ENCODE measurements at regions not wholly inside any gene's neighbourhood (a gene's known extent, or its start where the extent isn't known, plus 50 kb on each side); places are given as distances from the start of the nearest gene placed in this dataset.

DNA sequence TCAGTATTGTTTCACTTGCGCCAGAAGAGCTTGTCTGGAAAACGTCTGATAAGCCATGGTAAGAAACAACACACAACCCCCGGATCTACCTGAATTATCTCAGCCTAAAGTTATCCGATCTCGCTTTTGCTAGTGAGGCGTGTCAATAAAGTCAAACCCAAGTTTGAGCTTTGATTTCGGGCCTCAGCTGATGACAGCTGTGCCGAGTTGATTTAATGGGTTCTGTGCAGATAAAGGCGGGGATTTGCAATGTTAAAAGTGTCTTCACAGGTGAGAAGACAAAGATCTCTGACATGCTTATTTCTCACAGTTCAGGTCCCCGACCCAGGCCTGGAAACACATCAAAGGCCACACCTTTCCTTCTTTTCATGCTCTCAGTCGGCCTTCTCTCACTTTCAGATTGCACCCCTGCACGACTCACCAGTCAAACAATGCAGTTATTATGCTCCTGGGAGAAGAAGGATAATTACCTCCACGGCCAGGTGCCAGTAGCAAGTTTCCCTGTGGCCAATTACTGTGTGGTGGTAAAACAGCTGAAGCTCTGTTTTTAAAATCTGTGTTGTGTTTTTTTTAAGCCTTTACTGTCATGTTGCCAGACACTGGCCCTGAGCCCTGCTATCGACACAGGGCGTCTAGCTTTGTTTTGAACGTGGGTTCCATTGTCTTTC is 245.3 kb upstream of the RUNX1 start:
- no peak for ATAC-seq
- POLR2A ChIA-PET = no interaction called here
- H3K9me3 Mint-ChIP-seq = no peaks in the 10 kb centered on the region

DNA sequence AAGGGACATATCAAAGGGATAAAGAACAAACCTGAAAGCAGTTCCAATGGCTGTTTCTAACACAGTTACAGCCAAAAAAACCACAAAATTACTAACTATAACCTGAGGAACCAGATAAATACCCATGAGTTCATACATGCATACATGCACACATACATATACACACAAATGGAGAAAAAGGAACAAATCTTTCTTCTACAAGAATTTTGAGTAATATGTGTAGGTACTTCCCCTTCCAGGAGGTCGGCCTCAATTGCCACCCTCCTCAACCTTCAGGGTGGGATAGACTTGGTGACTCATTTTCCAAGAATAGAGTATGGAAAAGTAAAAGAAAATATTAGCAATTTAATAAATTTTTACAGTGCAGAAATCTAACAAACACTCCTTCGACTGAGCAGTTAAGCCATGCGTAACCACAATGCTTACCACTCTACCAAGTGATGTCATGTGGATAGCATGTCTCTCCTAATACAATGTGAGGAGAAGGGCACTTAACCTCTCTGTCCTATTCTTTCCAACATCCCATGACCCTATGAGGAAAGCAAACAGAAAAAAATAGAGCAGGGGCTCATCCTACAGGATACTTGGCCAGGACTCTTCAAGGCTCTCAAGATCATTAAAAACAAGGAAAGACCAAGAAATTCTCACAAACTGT is 243.0 kb upstream of the RUNX1 start:
- peaks cover 0 to 12% (median 7%) of the 10 kb centered on the region in 3 donors for H3K36me3 Mint-ChIP-seq
- POLR2A ChIA-PET = no interaction called here

More for the DNA sequence above, 245.3 kb upstream of the RUNX1 start:
- Mint-ChIP-seq H3K27me3 (no peaks in the 10 kb centered on the region), H3K36me3 (no peaks in the 10 kb centered on the region), H3K27ac (no peak overlapping the region), H3K4me3 (no peak overlapping the region), H3K4me1 (peaks cover 6 to 14% (median 10%) of the 10 kb centered on the region in 4 donors)
- no peak for DNase-seq

DNA sequence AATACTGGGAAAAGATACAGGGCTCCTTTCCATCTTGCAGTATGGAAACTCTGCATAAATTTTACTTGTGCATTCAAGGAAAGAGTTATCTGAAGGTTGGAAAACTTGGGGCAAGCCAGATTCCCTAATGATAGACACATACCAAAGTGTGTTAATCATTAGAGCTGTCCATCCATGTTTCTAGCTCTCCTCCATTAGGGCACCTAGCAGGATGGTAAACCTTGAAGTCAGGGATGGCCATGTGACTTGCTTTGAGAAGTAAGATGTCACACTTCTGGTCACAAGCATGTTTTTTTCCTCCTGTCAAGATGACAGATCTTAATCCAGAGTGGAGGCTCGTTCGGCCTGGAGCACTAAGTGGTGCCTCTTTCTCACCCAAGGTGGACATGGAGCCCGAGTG is 241.9 kb upstream of the RUNX1 start:
- no peak for DNase-seq
- POLR2A ChIA-PET = no interaction called here
- no peak for ATAC-seq
- H3K4me3 Mint-ChIP-seq = no peak overlapping the region
- peaks cover 0 to 13% (median 7%) of the 10 kb centered on the region in 3 donors for H3K36me3 Mint-ChIP-seq
- H3K4me1 Mint-ChIP-seq = peaks cover 3 to 13% (median 8%) of the 10 kb centered on the region in 4 donors
- H3K27ac Mint-ChIP-seq = no peak overlapping the region
- peaks cover 0 to 22% (median 17%) of the 10 kb centered on the region in 9 donors for H3K9me3 Mint-ChIP-seq
- H3K27me3 Mint-ChIP-seq = peaks cover 0 to 4% (median 0%) of the 10 kb centered on the region in 5 donors

More for the DNA sequence above, 243.0 kb upstream of the RUNX1 start:
- Mint-ChIP-seq H3K9me3 (peaks cover 0 to 18% (median 12%) of the 10 kb centered on the region in 9 donors), H3K4me1 (peaks cover 3 to 14% (median 10%) of the 10 kb centered on the region in 4 donors), H3K27me3 (peaks cover 0 to 4% (median 0%) of the 10 kb centered on the region in 5 donors), H3K27ac (no peak overlapping the region), H3K4me3 (no peak overlapping the region)
- DNase-seq = no peak
- no peak for ATAC-seq

GRCh38 chr21:35288238-35288637 is 239.1 kb upstream of the RUNX1 start:
- Mint-ChIP-seq H3K9me3 (peaks cover 0 to 23% (median 17%) of the 10 kb centered on the region in 9 donors), H3K4me1 (peaks cover 0 to 2% (median 0%) of the 10 kb centered on the region in 4 donors), H3K4me3 (no peak overlapping the region), H3K36me3 (peaks cover 0 to 13% (median 7%) of the 10 kb centered on the region in 3 donors), H3K27ac (no peak overlapping the region), H3K27me3 (peaks cover 0 to 4% (median 0%) of the 10 kb centered on the region in 5 donors)
- ATAC-seq (no peak), DNase-seq (no peak)
- POLR2A ChIA-PET = no interaction called here

- H3K27ac Mint-ChIP-seq = peak overlapping the region in 1 of 10 donors; percentile 13
- H3K4me1 Mint-ChIP-seq = peaks cover 0 to 2% (median under 1%) of the 10 kb centered on the region in 4 donors
- H3K27me3 Mint-ChIP-seq = peaks cover 0 to 4% (median 0%) of the 10 kb centered on the region in 5 donors
- no peak overlapping the region for H3K4me3 Mint-ChIP-seq
- ATAC-seq (no peak), DNase-seq (no peak)
- H3K36me3 Mint-ChIP-seq = peaks cover 0 to 13% (median 7%) of the 10 kb centered on the region in 3 donors
- H3K9me3 Mint-ChIP-seq = peaks cover 0 to 23% (median 17%) of the 10 kb centered on the region in 9 donors
- POLR2A ChIA-PET = no interaction called here
Observed at GRCh38 chr21:35284199-35284598, 235.1 kb upstream of the RUNX1 start.

- ATAC-seq (no peak), DNase-seq (no peak)
- Mint-ChIP-seq H3K9me3 (peaks cover 0 to 17% (median 9%) of the 10 kb centered on the region in 9 donors), H3K36me3 (peaks cover 0 to 8% (median 5%) of the 10 kb centered on the region in 3 donors), H3K4me1 (peaks cover 0 to 2% (median under 1%) of the 10 kb centered on the region in 4 donors), H3K27me3 (peaks cover 0 to 1% (median 0%) of the 10 kb centered on the region in 5 donors), H3K27ac (no peak overlapping the region), H3K4me3 (no peak overlapping the region)
- POLR2A ChIA-PET = no interaction called here
Observed at GRCh38 chr21:35282944-35283343, 233.8 kb upstream of the RUNX1 start.

GRCh38 chr21:35281956-35282355 is 232.9 kb upstream of the RUNX1 start:
- H3K27me3 Mint-ChIP-seq = no peaks in the 10 kb centered on the region
- DNase-seq (no peak), ATAC-seq (no peak)
- POLR2A ChIA-PET = no interaction called here
- no peak overlapping the region for H3K4me3 Mint-ChIP-seq
- H3K9me3 Mint-ChIP-seq = peaks cover 0 to 10% (median 0%) of the 10 kb centered on the region in 9 donors
- H3K4me1 Mint-ChIP-seq = peaks cover 0 to 2% (median under 1%) of the 10 kb centered on the region in 4 donors
- H3K27ac Mint-ChIP-seq = peak overlapping the region in 3 of 10 donors; percentile 59 to 77 (median 70)
- no peaks in the 10 kb centered on the region for H3K36me3 Mint-ChIP-seq

GRCh38 chr21:35280231-35280630 is 231.1 kb upstream of the RUNX1 start:
- POLR2A ChIA-PET = no interaction called here

GRCh38 chr21:35275776-35276175 is 226.7 kb upstream of the RUNX1 start:
- Mint-ChIP-seq H3K27ac (no peak overlapping the region), H3K27me3 (peaks cover 0 to 1% (median 0%) of the 10 kb centered on the region in 5 donors), H3K4me3 (no peak overlapping the region), H3K9me3 (peaks cover 0 to 6% (median 0%) of the 10 kb centered on the region in 9 donors), H3K36me3 (no peaks in the 10 kb centered on the region), H3K4me1 (peaks cover 7 to 16% (median 9%) of the 10 kb centered on the region in 4 donors)
- ATAC-seq (no peak), DNase-seq (no peak)
- POLR2A ChIA-PET = no interaction called here

More at GRCh38 chr21:35280231-35280630, 231.1 kb upstream of the RUNX1 start:
- Mint-ChIP-seq H3K27me3 (no peaks in the 10 kb centered on the region), H3K9me3 (no peaks in the 10 kb centered on the region), H3K36me3 (no peaks in the 10 kb centered on the region), H3K4me3 (no peak overlapping the region), H3K4me1 (peaks cover 0 to 2% (median under 1%) of the 10 kb centered on the region in 4 donors), H3K27ac (no peak overlapping the region)
- ATAC-seq (no peak), DNase-seq (no peak)

DNA sequence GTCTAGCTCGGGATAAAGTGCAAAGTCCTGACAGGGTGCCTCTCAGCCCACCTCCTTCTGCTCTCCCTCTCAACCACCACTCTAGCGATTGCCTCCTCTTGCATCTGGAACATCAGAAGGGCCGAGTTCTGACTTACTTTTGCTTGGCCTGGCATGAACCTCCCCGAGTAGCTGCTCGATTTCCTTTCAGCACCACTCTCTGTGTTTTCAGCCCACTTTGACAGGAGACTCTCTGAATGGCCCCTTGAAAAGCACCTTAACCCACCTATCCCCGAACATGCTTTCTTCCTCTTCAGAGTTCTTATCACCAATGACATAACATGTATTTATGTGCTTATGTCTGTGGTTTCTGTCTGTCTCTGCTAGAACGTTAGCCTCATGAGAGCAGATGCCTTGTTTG is 225.8 kb upstream of the RUNX1 start:
- Mint-ChIP-seq H3K4me1 (peaks cover 7 to 16% (median 9%) of the 10 kb centered on the region in 4 donors), H3K27me3 (peaks cover 0 to 1% (median 0%) of the 10 kb centered on the region in 5 donors), H3K36me3 (no peaks in the 10 kb centered on the region), H3K4me3 (peak overlapping the region in 5 of 10 donors; percentile 2 to 34 (median 5)), H3K27ac (peak overlapping the region in 2 of 10 donors; percentile 1 to 15), H3K9me3 (peaks cover 0 to 6% (median 0%) of the 10 kb centered on the region in 9 donors)
- POLR2A ChIA-PET = no interaction called here
- peak in 4 of 10 donors; percentile 6 to 43 (median 26) for DNase-seq
- peak in 1 of 2 donors; percentile 79 for ATAC-seq

GRCh38 chr21:35274090-35274489 is 225.0 kb upstream of the RUNX1 start:
- POLR2A ChIA-PET = no interaction called here
- peaks cover 7 to 16% (median 10%) of the 10 kb centered on the region in 4 donors for H3K4me1 Mint-ChIP-seq
- ATAC-seq = no peak

GRCh38 chr21:35273333-35273732 is 224.2 kb upstream of the RUNX1 start:
- no peak for DNase-seq
- no peak for ATAC-seq
- H3K27ac Mint-ChIP-seq = peak overlapping the region in 1 of 10 donors; percentile 43
- peaks cover 0 to 6% (median 0%) of the 10 kb centered on the region in 9 donors for H3K9me3 Mint-ChIP-seq
- no peak overlapping the region for H3K4me3 Mint-ChIP-seq
- peaks cover 0 to 6% (median 0%) of the 10 kb centered on the region in 5 donors for H3K27me3 Mint-ChIP-seq
- H3K36me3 Mint-ChIP-seq = no peaks in the 10 kb centered on the region
- H3K4me1 Mint-ChIP-seq = peaks cover 7 to 16% (median 10%) of the 10 kb centered on the region in 4 donors
- POLR2A ChIA-PET = no interaction called here

More at GRCh38 chr21:35274090-35274489, 225.0 kb upstream of the RUNX1 start:
- peaks cover 0 to 6% (median 0%) of the 10 kb centered on the region in 5 donors for H3K27me3 Mint-ChIP-seq
- H3K9me3 Mint-ChIP-seq = peaks cover 0 to 6% (median 0%) of the 10 kb centered on the region in 9 donors
- H3K27ac Mint-ChIP-seq = peak overlapping the region in 1 of 10 donors; percentile 17
- H3K4me3 Mint-ChIP-seq = no peak overlapping the region
- no peaks in the 10 kb centered on the region for H3K36me3 Mint-ChIP-seq
- no peak for DNase-seq

All from naive thymus-derived CD8-positive, alpha-beta T cell (primary cell).